GM18873 (cell line): ENCODE measurements at regions not wholly inside any gene's neighbourhood (a gene's known extent, or its start where the extent isn't known, plus 50 kb on each side); places are given as distances from the start of the nearest gene placed in this dataset.
"Not testable (repeated sequence)": the region's sequence is repeated elsewhere in the genome, so short reads cannot be mapped to it uniquely, and the experiment has no call there.

ENCODE experiments used
- ATAC-seq: cut with Tn5 transposase; IDR thresholded peaks from one replicate; pipeline ENCODE4 v1.9.1; 2021; ENCODE audit warnings: mild to moderate bottlenecking, moderate library complexity, moderate number of reproducible peaks; ENCODE audit not compliant: unreplicated experiment, low FRiP score

GRCh38 chr6:112956696-112957535 lies 609.8 kb downstream of the RFPL4B start:
- ATAC-seq: no peak

GRCh38 chr6:112957536-112957916 lies 610.4 kb downstream of the RFPL4B start:
- no peak for ATAC-seq

DNA sequence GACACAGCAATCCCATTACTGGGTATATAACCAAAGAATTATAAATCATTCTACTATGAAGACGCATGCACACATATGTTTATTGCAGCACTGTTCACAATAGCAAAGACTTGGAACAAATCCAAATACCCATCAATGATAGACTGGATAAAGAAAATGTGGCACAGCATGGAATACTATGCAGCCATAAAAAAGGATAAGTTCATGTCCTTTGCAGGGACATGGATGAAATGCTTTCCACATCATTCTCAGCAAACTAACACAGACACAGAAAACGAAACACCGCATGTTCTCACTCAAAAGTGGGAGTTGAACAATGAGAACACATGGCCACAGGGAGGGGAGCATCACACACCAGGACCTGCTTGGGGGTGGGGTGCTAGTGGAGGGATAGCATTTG lies 613.0 kb downstream of the RFPL4B start:
- ATAC-seq: not testable (repeated sequence)

- ATAC-seq: no peak
Observed at GRCh38 chr6:112967974-112968373, 620.8 kb downstream of the RFPL4B start.

GRCh38 chr6:112971651-112972050 lies 624.5 kb downstream of the RFPL4B start:
- ATAC-seq: no peak

DNA sequence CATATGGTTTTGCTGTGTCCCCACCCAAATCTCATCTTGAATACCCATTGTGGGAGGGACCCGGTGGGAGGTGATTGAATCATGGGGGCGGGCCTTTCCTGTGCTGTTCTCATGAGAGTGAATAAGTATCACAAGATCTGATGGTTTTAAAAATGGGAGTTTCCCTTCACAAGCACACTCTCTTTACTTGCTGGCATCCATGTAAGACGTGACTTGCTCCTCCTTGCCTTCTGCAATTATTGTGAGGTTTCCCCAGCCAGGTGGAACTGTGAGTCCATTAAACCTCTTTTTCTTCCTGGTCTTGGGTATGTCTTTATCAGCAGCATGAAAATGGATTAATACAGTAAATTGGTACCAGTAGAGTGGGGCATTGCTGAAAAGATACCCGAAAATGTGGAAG lies 627.8 kb downstream of the RFPL4B start:
- ATAC-seq: not testable (repeated sequence)

GRCh38 chr6:112976579-112976978 lies 629.4 kb downstream of the RFPL4B start:
- ATAC-seq: not testable (repeated sequence)

DNA sequence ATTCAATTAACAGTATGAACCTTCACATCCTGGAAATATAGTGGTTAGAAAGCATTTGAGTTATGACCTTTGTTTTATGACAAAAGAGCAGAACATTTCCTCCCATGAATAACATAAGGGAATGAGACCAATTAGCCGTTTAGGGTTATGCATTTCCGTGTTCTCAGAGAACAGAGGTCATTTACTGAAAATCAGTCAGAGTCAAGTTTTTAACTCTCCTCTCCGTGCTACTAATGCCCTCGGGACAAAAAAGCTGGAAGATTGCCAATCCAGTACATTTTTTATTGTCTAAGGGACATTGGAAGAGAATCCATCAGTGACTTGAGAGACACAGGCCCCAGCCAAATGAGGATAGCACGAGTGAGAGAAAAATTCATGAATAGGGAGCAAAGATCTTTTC lies 632.7 kb downstream of the RFPL4B start:
- ATAC-seq: no peak

DNA sequence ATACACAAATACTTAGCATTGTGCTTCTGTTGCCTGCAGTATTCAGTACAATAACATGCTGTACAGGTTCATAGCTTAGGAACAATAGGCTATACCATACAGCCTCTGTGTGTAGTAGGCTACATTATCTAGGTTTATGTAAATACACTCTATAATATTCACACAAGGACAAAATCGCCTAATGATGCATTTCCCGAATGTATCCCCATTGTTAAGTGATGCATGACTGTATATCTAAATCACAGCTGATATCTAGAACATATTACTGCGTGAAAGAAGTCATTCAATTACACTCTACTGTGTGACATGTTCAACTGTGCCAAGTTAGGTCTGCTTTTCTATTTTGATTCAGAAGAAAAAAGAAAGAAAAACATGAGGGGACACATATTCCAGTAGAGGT lies 633.5 kb downstream of the RFPL4B start:
- ATAC-seq: no peak

- no peak for ATAC-seq
Observed at GRCh38 chr6:112983713-112984261, 636.7 kb downstream of the RFPL4B start.

DNA sequence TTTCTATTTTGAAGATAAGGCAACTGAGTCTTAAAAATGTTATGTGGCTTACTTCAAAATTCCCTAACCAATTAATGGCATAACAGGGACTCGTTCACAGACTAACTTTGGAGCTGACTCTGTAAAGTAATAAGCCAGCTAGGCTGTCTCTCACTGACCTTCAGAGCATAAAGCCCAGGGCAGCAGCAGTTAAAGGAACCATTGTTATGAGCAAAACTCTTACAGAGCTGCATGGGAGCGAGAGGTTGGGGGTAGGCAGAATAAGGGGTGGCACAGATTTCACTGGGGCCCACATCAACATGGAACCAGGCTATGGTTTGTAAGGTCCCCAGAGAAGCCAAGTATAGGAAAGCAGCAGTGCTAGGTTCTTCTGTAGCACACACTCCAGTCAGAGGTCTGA lies 637.8 kb downstream of the RFPL4B start:
- ATAC-seq: no peak

DNA sequence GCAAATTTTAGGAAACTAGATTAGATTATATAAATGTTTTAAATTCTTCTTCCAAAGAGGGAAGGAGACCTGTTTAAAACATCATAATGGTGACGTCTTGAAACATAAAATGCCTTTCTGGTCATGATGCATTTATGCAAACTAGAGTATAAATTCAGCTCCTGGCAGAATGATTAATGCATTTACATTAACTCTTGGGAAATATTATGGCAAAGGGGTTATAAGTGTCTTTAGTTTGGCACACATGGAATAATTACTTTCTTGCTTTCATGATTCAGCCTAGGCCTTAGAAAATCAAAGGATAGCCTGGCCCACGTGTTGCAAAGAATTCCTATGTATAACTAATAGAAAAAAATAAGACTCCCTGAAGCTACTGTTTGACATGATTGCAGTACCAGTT lies 639.2 kb downstream of the RFPL4B start:
- ATAC-seq: no peak

- no peak for ATAC-seq
Observed at GRCh38 chr6:112988748-112989147, 641.6 kb downstream of the RFPL4B start.

- no peak for ATAC-seq
Observed at GRCh38 chr6:112990971-112991370, 643.8 kb downstream of the RFPL4B start.

GRCh38 chr6:112991912-112992311 lies 644.8 kb downstream of the RFPL4B start:
- ATAC-seq: no peak

- no peak for ATAC-seq
Observed at GRCh38 chr6:112997421-112998085, 650.4 kb downstream of the RFPL4B start.

DNA sequence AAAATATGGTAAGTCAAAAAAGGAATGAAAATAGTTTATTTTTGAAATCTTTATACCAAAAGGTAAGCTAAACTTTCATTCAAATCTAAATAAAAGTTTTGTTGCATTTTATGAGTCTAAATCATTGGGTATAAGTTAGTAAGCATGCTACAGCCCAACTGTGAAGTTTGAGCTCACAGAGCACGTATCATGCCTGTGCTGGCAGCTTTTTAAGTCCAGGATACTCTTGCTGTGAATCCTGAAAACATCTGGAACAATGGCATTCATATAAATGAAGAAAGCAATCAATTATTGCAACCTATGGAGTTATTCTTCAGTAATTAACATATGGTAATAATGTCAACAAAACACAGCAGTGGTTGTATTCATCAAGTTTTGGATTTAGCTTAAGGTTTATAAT lies 656.9 kb downstream of the RFPL4B start:
- no peak for ATAC-seq

DNA sequence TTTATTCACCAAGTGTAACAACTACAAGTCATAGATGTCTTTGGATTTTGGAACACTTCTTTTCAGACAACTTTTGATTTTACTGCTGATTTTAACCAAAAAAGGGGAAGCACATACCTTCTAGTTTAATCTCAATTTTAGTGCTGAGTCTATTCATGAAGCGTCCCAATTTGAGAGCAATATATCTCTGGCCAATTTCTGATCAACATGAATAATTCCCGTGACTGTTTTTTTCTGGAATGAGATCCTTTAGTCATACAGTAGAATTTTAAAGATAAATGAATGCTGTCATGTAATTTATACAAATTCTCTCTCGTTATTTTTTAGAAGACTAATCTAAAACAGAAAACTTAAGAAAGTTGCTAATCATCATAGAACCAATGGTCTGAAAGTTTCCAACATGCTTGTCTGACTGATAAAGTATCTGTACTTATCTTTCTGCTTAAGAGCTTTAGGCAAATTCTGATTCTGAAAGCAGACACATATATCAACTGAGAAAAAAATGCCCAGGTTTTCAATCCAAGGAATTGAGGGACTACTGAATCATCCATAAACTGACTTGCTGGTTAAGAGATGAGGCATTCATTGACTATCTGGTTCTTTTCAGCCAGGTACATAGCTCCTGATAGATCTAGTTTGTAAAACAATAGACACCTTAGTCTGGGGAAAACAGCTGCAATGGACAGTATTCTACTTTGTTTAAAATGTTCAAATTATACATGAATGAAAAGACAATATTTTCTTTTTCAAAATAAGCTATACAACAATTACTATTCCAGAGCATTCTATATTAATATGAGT lies 657.5 kb downstream of the RFPL4B start:
- ATAC-seq: no peak

DNA sequence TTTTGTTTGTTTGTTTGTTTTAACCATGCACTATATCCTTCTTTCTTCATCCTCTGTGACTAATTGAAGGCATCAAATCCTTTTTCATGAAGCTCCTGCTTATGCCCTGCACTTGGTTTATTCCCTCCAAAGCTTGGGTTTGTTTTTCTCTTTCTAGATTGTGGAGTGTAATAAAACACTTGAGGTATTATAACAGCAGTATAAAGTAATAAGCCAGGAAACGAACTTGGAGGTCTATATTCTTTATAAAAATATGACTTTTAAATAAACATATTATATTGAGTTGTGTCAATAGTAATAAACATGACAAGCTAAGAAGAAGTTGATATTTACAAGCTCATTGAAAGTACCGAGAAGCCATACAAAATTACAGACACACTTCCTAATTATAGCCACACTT lies 659.4 kb downstream of the RFPL4B start:
- ATAC-seq: no peak

GRCh38 chr6:113009682-113010081 lies 662.6 kb downstream of the RFPL4B start:
- no peak for ATAC-seq
